ENCODE measurements at regions not wholly inside any gene's neighbourhood (a gene's known extent, or its start where the extent isn't known, plus 50 kb on each side); places are given as distances from the start of the nearest gene placed in this dataset.
"Not testable (repeated sequence)": the region's sequence is repeated elsewhere in the genome, so short reads cannot be mapped to it uniquely, and the experiment has no call there.

- 57% methylated on average over 1 of the region's 1 CpG for WGBS
- no peak for DNase-seq (ENCODE audit: extremely low spot score)
- no peaks in the 10 kb centered on the region for H3K36me3 ChIP-seq (ENCODE audit: insufficient read depth)
- H3K4me1 ChIP-seq (ENCODE audit: insufficient read depth), result no peaks in the 10 kb centered on the region
- no peak overlapping the region for H3K4me3 ChIP-seq (ENCODE audit: low read depth, low read length)
- no peak overlapping the region for H3K27ac ChIP-seq (ENCODE audit: low read depth)
Measured at GRCh38 chrX:121457096-121457495, 409.7 kb downstream of the GLUD2 start.

- no peaks in the 10 kb centered on the region for H3K36me3 ChIP-seq (ENCODE audit: insufficient read depth)
- no peak for DNase-seq (ENCODE audit: extremely low spot score)
- H3K27ac ChIP-seq (ENCODE audit: low read depth), result no peak overlapping the region
- WGBS, result 92% methylated on average over 4 of the region's 4 CpGs
- no peak overlapping the region for H3K4me3 ChIP-seq (ENCODE audit: low read depth, low read length)
- no peaks in the 10 kb centered on the region for H3K4me1 ChIP-seq (ENCODE audit: insufficient read depth)
Measured at GRCh38 chrX:121479406-121479805, 432.0 kb downstream of the GLUD2 start.

- whole genome bisulfite sequencing, result 8% methylated on average over 1 of the region's 1 CpG
- Histone ChIP-seq H3K36me3 (ENCODE audit: insufficient read depth) (no peaks in the 10 kb centered on the region), H3K4me1 (ENCODE audit: insufficient read depth) (no peaks in the 10 kb centered on the region), H3K27ac (ENCODE audit: low read depth) (no peak overlapping the region), H3K4me3 (ENCODE audit: low read depth, low read length) (no peak overlapping the region)
- DNase-seq (ENCODE audit: extremely low spot score), result no peak
Measured at GRCh38 chrX:121496966-121497365, 449.6 kb downstream of the GLUD2 start.

GRCh38 chrX:121504153-121504552, 456.7 kb downstream of the GLUD2 start:
- DNase-seq (ENCODE audit: extremely low spot score), result no peak

GRCh38 chrX:121546317-121546716, 498.9 kb downstream of the GLUD2 start:
- no peak for DNase-seq (ENCODE audit: extremely low spot score)
- Histone ChIP-seq H3K4me3 (ENCODE audit: low read depth, low read length) (no peak overlapping the region), H3K4me1 (ENCODE audit: insufficient read depth) (no peaks in the 10 kb centered on the region), H3K36me3 (ENCODE audit: insufficient read depth) (no peaks in the 10 kb centered on the region), H3K27ac (ENCODE audit: low read depth) (no peak overlapping the region)
- WGBS, result 95% methylated on average over 1 of the region's 1 CpG

More at GRCh38 chrX:121504153-121504552, 456.7 kb downstream of the GLUD2 start:
- no peak overlapping the region for H3K4me3 ChIP-seq (ENCODE audit: low read depth, low read length)
- H3K36me3 ChIP-seq (ENCODE audit: insufficient read depth), result no peaks in the 10 kb centered on the region
- no peaks in the 10 kb centered on the region for H3K4me1 ChIP-seq (ENCODE audit: insufficient read depth)
- 69% methylated on average over 6 of the region's 6 CpGs for WGBS
- no peak overlapping the region for H3K27ac ChIP-seq (ENCODE audit: low read depth)

GRCh38 chrX:121558886-121559285, 511.5 kb downstream of the GLUD2 start:
- H3K4me3 ChIP-seq (ENCODE audit: low read depth, low read length), result no peak overlapping the region
- WGBS, result 66% methylated on average over 2 of the region's 2 CpGs
- DNase-seq (ENCODE audit: extremely low spot score), result no peak
- no peaks in the 10 kb centered on the region for H3K4me1 ChIP-seq (ENCODE audit: insufficient read depth)
- no peaks in the 10 kb centered on the region for H3K36me3 ChIP-seq (ENCODE audit: insufficient read depth)
- H3K27ac ChIP-seq (ENCODE audit: low read depth), result no peak overlapping the region

- H3K4me3 ChIP-seq (ENCODE audit: low read depth, low read length), result no peak overlapping the region
- DNase-seq (ENCODE audit: extremely low spot score), result no peak
- no peaks in the 10 kb centered on the region for H3K4me1 ChIP-seq (ENCODE audit: insufficient read depth)
- H3K27ac ChIP-seq (ENCODE audit: low read depth), result no peak overlapping the region
- no peaks in the 10 kb centered on the region for H3K36me3 ChIP-seq (ENCODE audit: insufficient read depth)
Measured at GRCh38 chrX:121562616-121563015, 515.2 kb downstream of the GLUD2 start.

GRCh38 chrX:121569609-121570008, 522.2 kb downstream of the GLUD2 start:
- Histone ChIP-seq H3K4me1 (ENCODE audit: insufficient read depth) (no peaks in the 10 kb centered on the region), H3K4me3 (ENCODE audit: low read depth, low read length) (no peak overlapping the region), H3K27ac (ENCODE audit: low read depth) (no peak overlapping the region), H3K36me3 (ENCODE audit: insufficient read depth) (no peaks in the 10 kb centered on the region)
- WGBS, result 87% methylated on average over 4 of the region's 4 CpGs
- no peak for DNase-seq (ENCODE audit: extremely low spot score)

- Histone ChIP-seq H3K36me3 (ENCODE audit: insufficient read depth) (no peaks in the 10 kb centered on the region), H3K27ac (ENCODE audit: low read depth) (no peak overlapping the region), H3K4me1 (ENCODE audit: insufficient read depth) (no peaks in the 10 kb centered on the region), H3K4me3 (ENCODE audit: low read depth, low read length) (no peak overlapping the region)
- no peak for DNase-seq (ENCODE audit: extremely low spot score)
- WGBS, result 89% methylated on average over 4 of the region's 4 CpGs
Measured at GRCh38 chrX:121570072-121570841, 522.8 kb downstream of the GLUD2 start.

GRCh38 chrX:121571333-121571732, 523.9 kb downstream of the GLUD2 start:
- Histone ChIP-seq H3K4me1 (ENCODE audit: insufficient read depth) (no peaks in the 10 kb centered on the region), H3K4me3 (ENCODE audit: low read depth, low read length) (no peak overlapping the region), H3K36me3 (ENCODE audit: insufficient read depth) (no peaks in the 10 kb centered on the region), H3K27ac (ENCODE audit: low read depth) (no peak overlapping the region)
- no peak for DNase-seq (ENCODE audit: extremely low spot score)
- WGBS, result 82% methylated on average over 7 of the region's 7 CpGs

- H3K36me3 ChIP-seq (ENCODE audit: insufficient read depth); DNase-seq (ENCODE audit: extremely low spot score); H3K4me1 ChIP-seq (ENCODE audit: insufficient read depth); H3K27ac ChIP-seq (ENCODE audit: low read depth); H3K4me3 ChIP-seq (ENCODE audit: low read depth, low read length): not testable (repeated sequence)
- 99% methylated on average over 2 of the region's 2 CpGs for WGBS
Measured at GRCh38 chrX:121574384-121574783, 527.0 kb downstream of the GLUD2 start.

GRCh38 chrX:121579016-121579760, 531.8 kb downstream of the GLUD2 start:
- Histone ChIP-seq H3K36me3 (ENCODE audit: insufficient read depth) (no peaks in the 10 kb centered on the region), H3K4me3 (ENCODE audit: low read depth, low read length) (no peak overlapping the region), H3K4me1 (ENCODE audit: insufficient read depth) (no peaks in the 10 kb centered on the region), H3K27ac (ENCODE audit: low read depth) (no peak overlapping the region)
- WGBS, result 32% methylated on average over 3 of the region's 3 CpGs
- no peak for DNase-seq (ENCODE audit: extremely low spot score)

GRCh38 chrX:121581885-121582284, 534.5 kb downstream of the GLUD2 start:
- no peak for DNase-seq (ENCODE audit: extremely low spot score)
- Histone ChIP-seq H3K27ac (ENCODE audit: low read depth) (no peak overlapping the region), H3K4me3 (ENCODE audit: low read depth, low read length) (no peak overlapping the region), H3K36me3 (ENCODE audit: insufficient read depth) (no peaks in the 10 kb centered on the region), H3K4me1 (ENCODE audit: insufficient read depth) (no peaks in the 10 kb centered on the region)
- 48% methylated on average over 4 of the region's 4 CpGs for WGBS

GRCh38 chrX:121585626-121586025, 538.2 kb downstream of the GLUD2 start:
- DNase-seq (ENCODE audit: extremely low spot score), result no peak
- H3K36me3 ChIP-seq (ENCODE audit: insufficient read depth), result no peaks in the 10 kb centered on the region
- H3K4me1 ChIP-seq (ENCODE audit: insufficient read depth), result no peaks in the 10 kb centered on the region
- H3K27ac ChIP-seq (ENCODE audit: low read depth), result no peak overlapping the region
- WGBS, result 72% methylated on average over 3 of the region's 3 CpGs
- H3K4me3 ChIP-seq (ENCODE audit: low read depth, low read length), result no peak overlapping the region
